Lower lobe of right lung (tissue), 2 donors: ENCODE measurements at regions not wholly inside any gene's neighbourhood (a gene's known extent, or its start where the extent isn't known, plus 50 kb on each side); places are given as distances from the start of the nearest gene placed in this dataset.
"Not testable (repeated sequence)": the region's sequence is repeated elsewhere in the genome, so short reads cannot be mapped to it uniquely, and the experiment has no call there.

Source experiments
- ATAC-seq, 2 donors: fragments of 200-7000 bp; cut with Tn5 transposase; one replicate each; pipeline ENCODE4 v1.9.1; 2020 to 2022; ENCODE audit warnings: mild to moderate bottlenecking in 2 of 2, moderate library complexity in 2 of 2
- DNase-seq: peaks from one replicate; pipeline ENCODE4 v3.0.0-alpha.2; 2020
- H3K27ac ChIP-seq: fragments of 200-600 bp; one replicate; pipeline ENCODE4 v1.8.0; 2022
- H3K27me3 ChIP-seq: fragments of 200-600 bp; one replicate; pipeline ENCODE4 v1.8.0; 2022; ENCODE audit warnings: low read depth
- H3K36me3 ChIP-seq: fragments of 200-600 bp; one replicate; pipeline ENCODE4 v1.8.0; 2022; ENCODE audit warnings: mild to moderate bottlenecking
- H3K4me1 ChIP-seq: fragments of 200-600 bp; one replicate; pipeline ENCODE4 v1.8.0; 2022
- H3K4me3 ChIP-seq: fragments of 200-600 bp; one replicate; pipeline ENCODE4 v1.8.0; 2022; ENCODE audit warnings: mild to moderate bottlenecking
- H3K9me3 ChIP-seq: fragments of 200-600 bp; one replicate; pipeline ENCODE4 v1.8.0; 2022
- CTCF ChIP-seq: fragments of 200-600 bp; IDR thresholded peaks from one replicate; pipeline ENCODE4 v1.8.0; 2022; ENCODE audit warnings: antibody characterized with exemption, mild to moderate bottlenecking
- intact Hi-C: fragments of 100-400 bp; cut with DNase I; formaldehyde crosslinking; loops from one replicate; pipeline ENCODE4 v1.11.0; 2022
- donor health status: DM: no; HTN: yes; CAD: no; lungs with severe emphysema.

DNA sequence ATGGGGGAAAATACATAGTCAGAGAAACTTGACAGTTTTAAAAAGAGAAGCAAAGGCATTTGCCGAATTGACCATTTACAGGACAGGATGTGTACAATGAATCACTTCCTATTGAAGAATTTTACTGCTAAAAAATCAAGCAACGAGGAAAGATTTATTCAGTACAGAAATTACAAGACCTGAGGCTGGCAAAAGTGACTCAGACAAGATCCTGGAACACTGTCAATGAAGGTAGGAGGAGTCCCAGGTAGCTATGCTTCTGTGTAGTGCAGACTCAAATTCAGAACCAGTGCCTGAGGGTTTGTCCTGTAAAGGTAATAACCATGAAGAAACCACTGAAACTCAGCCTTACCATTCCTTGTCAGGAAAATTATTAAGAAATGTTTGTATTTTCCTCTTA, 120.9 kb downstream of the ZMAT3 start:
- intact Hi-C loops, result no loop called here
- TF ChIP-seq CTCF, result no peak
- H3K36me3 ChIP-seq, result no peaks in the 10 kb centered on the region
- H3K4me1 ChIP-seq, result no peaks in the 10 kb centered on the region
- no peak overlapping the region for H3K4me3 ChIP-seq
- no peak for ATAC-seq
- H3K9me3 ChIP-seq, result no peaks in the 10 kb centered on the region
- no peak for DNase-seq
- H3K27me3 ChIP-seq, result no peaks in the 10 kb centered on the region
- no peak overlapping the region for H3K27ac ChIP-seq

DNA sequence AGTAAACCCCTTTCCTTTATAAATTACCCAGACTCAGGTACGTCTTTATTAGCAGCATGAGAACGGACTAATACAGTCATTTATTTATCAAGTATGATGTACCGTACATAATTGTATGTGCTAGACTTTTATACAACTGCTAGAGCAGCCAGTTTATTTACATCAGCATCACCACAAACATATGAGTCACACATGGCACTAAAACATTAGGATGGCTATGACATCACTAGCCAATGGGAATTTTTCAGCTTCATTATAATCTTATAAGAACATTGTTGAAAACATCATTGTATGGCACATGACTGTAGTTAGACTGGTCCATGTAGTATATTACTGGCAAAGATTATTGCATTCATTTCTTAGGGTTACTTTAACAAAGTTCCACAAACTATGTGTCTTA, 121.7 kb downstream of the ZMAT3 start:
- Histone ChIP-seq H3K9me3 (no peaks in the 10 kb centered on the region), H3K36me3 (no peaks in the 10 kb centered on the region), H3K27me3 (no peaks in the 10 kb centered on the region), H3K4me1 (no peaks in the 10 kb centered on the region), H3K27ac (no peak overlapping the region), H3K4me3 (no peak overlapping the region)
- DNase-seq (no peak), ATAC-seq (no peak)
- intact Hi-C loops, result no loop called here
- no peak for TF ChIP-seq CTCF

DNA sequence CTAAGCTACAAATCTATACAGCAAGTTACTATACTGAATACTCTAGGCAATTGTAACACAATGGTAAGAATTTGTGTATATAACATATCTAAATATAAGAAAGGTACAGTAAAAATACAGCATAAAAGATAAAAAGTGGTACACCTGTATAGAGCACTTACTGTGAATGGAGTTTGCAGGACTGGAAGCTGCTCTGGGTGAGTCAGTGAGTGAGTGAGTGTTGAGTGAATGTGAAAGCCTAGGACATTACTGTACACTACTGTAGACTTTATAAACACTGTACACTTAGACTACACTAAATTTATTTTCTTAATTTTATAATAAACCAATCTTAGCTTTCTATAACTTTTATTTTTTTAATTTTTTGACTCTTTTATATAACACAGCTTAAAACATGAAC, 123.1 kb downstream of the ZMAT3 start:
- Histone ChIP-seq H3K36me3 (no peaks in the 10 kb centered on the region), H3K27ac (no peak overlapping the region), H3K9me3 (no peaks in the 10 kb centered on the region), H3K4me3 (no peak overlapping the region), H3K27me3 (no peaks in the 10 kb centered on the region), H3K4me1 (no peaks in the 10 kb centered on the region)
- no peak for TF ChIP-seq CTCF
- DNase-seq (no peak), ATAC-seq (no peak)
- intact Hi-C loops, result no loop called here

GRCh38 chr3:178947738-178948137, 123.9 kb downstream of the ZMAT3 start:
- intact Hi-C loops, result no loop called here

GRCh38 chr3:178942261-178942660, 129.3 kb downstream of the ZMAT3 start:
- H3K9me3 ChIP-seq, H3K4me3 ChIP-seq, H3K4me1 ChIP-seq, ATAC-seq, intact Hi-C loops, H3K36me3 ChIP-seq, DNase-seq, H3K27ac ChIP-seq, H3K27me3 ChIP-seq: not testable (repeated sequence)

More at GRCh38 chr3:178947738-178948137, 123.9 kb downstream of the ZMAT3 start:
- ATAC-seq (no peak), DNase-seq (no peak)
- Histone ChIP-seq H3K36me3 (no peaks in the 10 kb centered on the region), H3K4me1 (no peaks in the 10 kb centered on the region), H3K27ac (no peak overlapping the region), H3K4me3 (no peak overlapping the region), H3K9me3 (no peaks in the 10 kb centered on the region), H3K27me3 (no peaks in the 10 kb centered on the region)
- TF ChIP-seq CTCF, result no peak

GRCh38 chr3:178930116-178930515, 141.5 kb downstream of the ZMAT3 start:
- H3K27ac ChIP-seq, result no peak overlapping the region
- no peaks in the 10 kb centered on the region for H3K27me3 ChIP-seq
- DNase-seq (no peak), ATAC-seq (no peak)
- intact Hi-C loops, result no loop called here
- H3K36me3 ChIP-seq, result no peaks in the 10 kb centered on the region
- peaks cover 36% of the 10 kb centered on the region for H3K9me3 ChIP-seq
- no peak overlapping the region for H3K4me3 ChIP-seq
- TF ChIP-seq CTCF, result no peak
- H3K4me1 ChIP-seq, result no peaks in the 10 kb centered on the region
